HepG2 (cell line): ENCODE measurements at regions not wholly inside any gene's neighbourhood (a gene's known extent, or its start where the extent isn't known, plus 50 kb on each side); places are given as distances from the start of the nearest gene placed in this dataset.
A peak's percentile ranks its signal among the peaks of the same experiment; 100 is the strongest.
"Not testable (repeated sequence)": the region's sequence is repeated elsewhere in the genome, so short reads cannot be mapped to it uniquely, and the experiment has no call there.

Experiments used
- ATAC-seq: fragments of 200-7000 bp; cut with Tn5 transposase; 3 replicates; pipeline ENCODE4 v1.9.1; 2020; ENCODE audit warnings: mild to moderate bottlenecking, moderate library complexity
- BruUV-seq: library from RNA; stranded (reverse); fragments of 400-500 nt; replicated peaks from 2 replicates; lab custom pipeline; 2021; lab: Mats Ljungman, UMichigan
- CTCF ChIA-PET: fragments of 300-600 bp; formaldehyde crosslinking; extraction: SDS; loops from one replicate; lab custom pipeline; 2021; ENCODE audit warnings: low total read pairs, inconsistent platforms, low intra/inter-chr PET ratio; lab: Yijun Ruan, JAX
- POLR2A ChIA-PET: fragments of 350-600 bp; sonication (Branson Sonifier 250); formaldehyde crosslinking; loops from one replicate; lab custom pipeline; 2020; ENCODE audit warnings: antibody characterized with exemption, inconsistent platforms; lab: Yijun Ruan, JAX
- DNase-seq: peaks from one replicate; pipeline ENCODE4 v3.0.0-alpha.2; 2015; ENCODE audit warnings: low spot score
- FAIRE-seq: peaks from 3 replicates; lab custom pipeline; 2011; peaks lifted over from hg19 to GRCh38; lab: Jason Lieb, UNC
- H2AFZ ChIP-seq: one replicate; pipeline ENCODE4 v1.6.1; 2011; ENCODE audit warnings: low read length, inconsistent platforms
- H3K27ac ChIP-seq: fragments of 300-600 bp; 3 replicates; pipeline ENCODE4 v1.8.0; 2011; ENCODE audit warnings: mixed run types, mild to moderate bottlenecking, mixed read lengths, low read length, inconsistent platforms; ENCODE audit not compliant: insufficient read depth; ENCODE audit errors: extremely low read length
- H3K27me3 ChIP-seq, 2 experiments: fragments of 200-600 bp in 1 of 2; 2 replicates in 1 of 2; 3 replicates in 1 of 2; pipeline versions ENCODE4 v1.6.0 to v1.8.0; 2011; ENCODE audit warnings: low read length in 2 of 2, mild to moderate bottlenecking in 2 of 2, moderate library complexity in 2 of 2, inconsistent platforms in 1 of 2; ENCODE audit not compliant: insufficient read depth in 2 of 2, control insufficient read depth in 1 of 2
- H3K36me3 ChIP-seq, 2 experiments: fragments of 200-600 bp in 1 of 2; replicated peaks in 1 of 2; 2 replicates in 1 of 2; 3 replicates in 1 of 2; pipeline versions ENCODE4 v1.5.1 to v1.8.0; 2011; ENCODE audit warnings: low read length in 2 of 2, inconsistent platforms in 1 of 2; ENCODE audit not compliant: insufficient read depth in 2 of 2, control insufficient read depth in 1 of 2
- H3K4me1 ChIP-seq: 2 replicates; pipeline ENCODE4 v1.5.1; 2012; ENCODE audit warnings: low read length, inconsistent platforms; ENCODE audit not compliant: insufficient read depth
- H3K4me2 ChIP-seq: 2 replicates; pipeline ENCODE4 v1.6.0; 2011; ENCODE audit warnings: low read depth, low read length, inconsistent platforms
- H3K4me3 ChIP-seq, 3 experiments: fragments of 200-600 bp in 1 of 3; sonication (generic), shearing (Covaris generic) in 1 of 3; replicated peaks in 1 of 3; 2 replicates each; pipeline ENCODE4 v1.5.1; 2011 to 2016; ENCODE audit warnings: low read length in 3 of 3, inconsistent platforms in 2 of 3, low read depth in 2 of 3, mild to moderate bottlenecking in 2 of 3, control low read depth in 1 of 3, mixed read lengths in 1 of 3; ENCODE audit not compliant: insufficient read depth in 1 of 3
- H3K79me2 ChIP-seq: one replicate; pipeline ENCODE4 v1.6.1; 2011; ENCODE audit warnings: low read length, inconsistent platforms; ENCODE audit not compliant: insufficient read depth
- H3K9ac ChIP-seq: 2 replicates; pipeline ENCODE4 v1.6.0; 2011; ENCODE audit warnings: mild to moderate bottlenecking, low read depth, low read length, inconsistent platforms; ENCODE audit not compliant: insufficient read depth
- H3K9me3 ChIP-seq: 2 replicates; pipeline ENCODE4 v1.5.1; 2012; ENCODE audit warnings: mild to moderate bottlenecking, low read length
- H4K20me1 ChIP-seq: 2 replicates; pipeline ENCODE4 v1.6.0; 2011; ENCODE audit warnings: inconsistent platforms, mild to moderate bottlenecking, low read length, moderate library complexity; ENCODE audit not compliant: insufficient read depth
- HNRNPLL ChIP-seq: fragments of 200-400 bp; formaldehyde crosslinking; IDR thresholded peaks from 2 replicates; pipeline ENCODE4 v1.6.1; 2017; ENCODE audit warnings: mild to moderate bottlenecking, low read depth, low read length; ENCODE audit not compliant: poor library complexity, severe bottlenecking
- NR2F6 ChIP-seq, 2 experiments: IDR thresholded peaks; 2 replicates each; pipeline ENCODE4 v1.6.1; 2016; ENCODE audit warnings: antibody characterized with exemption in 1 of 2, mild to moderate bottlenecking in 1 of 2
- ZC3H4 ChIP-seq: sonication (generic); formaldehyde crosslinking; IDR thresholded peaks from 2 replicates; pipeline ENCODE4 v1.4.0; 2020; ENCODE audit warnings: missing genetic modification reagents, borderline replicate concordance
- ZNF205 ChIP-seq: IDR thresholded peaks from 2 replicates; pipeline ENCODE4 v1.6.1; 2018; ENCODE audit warnings: missing biosample characterization, missing genetic modification reagents
- ZNF224 ChIP-seq: sonication (generic); formaldehyde crosslinking; IDR thresholded peaks from 2 replicates; pipeline ENCODE4 v1.5.0; 2020; ENCODE audit warnings: mild to moderate bottlenecking, missing genetic modification reagents
- ZNF24 ChIP-seq: fragments of 450-650 bp; IDR thresholded peaks from 2 replicates; pipeline ENCODE4 v1.6.1; 2017; ENCODE audit warnings: antibody characterized with exemption, mild to moderate bottlenecking
- ZNF383 ChIP-seq: sonication (generic); formaldehyde crosslinking; IDR thresholded peaks from 2 replicates; pipeline ENCODE4 v1.4.0; 2020; ENCODE audit warnings: missing genetic modification reagents, mild to moderate bottlenecking, borderline replicate concordance
- ZNF546 ChIP-seq: sonication (generic); formaldehyde crosslinking; conservative IDR thresholded peaks from 2 replicates; pipeline ENCODE4 v1.8.1; 2023; ENCODE audit warnings: mild to moderate bottlenecking, missing genetic modification reagents
- ZNF674 ChIP-seq: sonication (generic); formaldehyde crosslinking; IDR thresholded peaks from 2 replicates; pipeline ENCODE4 v1.5.0; 2020; ENCODE audit warnings: low read depth, mild to moderate bottlenecking, missing genetic modification reagents
- ZNF891 ChIP-seq: sonication (generic); formaldehyde crosslinking; IDR thresholded peaks from 2 replicates; pipeline ENCODE4 v1.5.0; 2020; ENCODE audit warnings: mild to moderate bottlenecking, missing genetic modification reagents
- WGBS: methylation state at CpG from one replicate; pipeline ENCODE4 v1.1.6; 2017; ENCODE audit warnings: low lambda C conversion rate; 5-methylcytosine and 5-hydroxymethylcytosine counted together
- in situ Hi-C: cut with HindIII; loops from 2 replicates; pipeline ENCODE4 v1.10.0; 2017; ENCODE audit warnings: low pct_unique_long_range_greater_than_20kb; ENCODE audit not compliant: extremely low pct_ligation_motif_present
- intact Hi-C: fragments of 100-400 bp; cut with micrococcal nuclease; formaldehyde crosslinking; loops from one replicate; pipeline ENCODE4 v1.10.0; 2022; ENCODE audit not compliant: unreplicated experiment
- TF ChIP-seq, protein P1 (sequence below): sonication (generic); formaldehyde crosslinking; IDR thresholded peaks from 2 replicates; pipeline ENCODE4 v1.4.0; 2020; ENCODE audit warnings: missing genetic modification reagents, borderline replicate concordance
- TF ChIP-seq, protein P2 (sequence below): fragments of 450-650 bp; IDR thresholded peaks from 2 replicates; pipeline ENCODE4 v1.6.1; 2017; ENCODE audit warnings: mild to moderate bottlenecking

DNA sequence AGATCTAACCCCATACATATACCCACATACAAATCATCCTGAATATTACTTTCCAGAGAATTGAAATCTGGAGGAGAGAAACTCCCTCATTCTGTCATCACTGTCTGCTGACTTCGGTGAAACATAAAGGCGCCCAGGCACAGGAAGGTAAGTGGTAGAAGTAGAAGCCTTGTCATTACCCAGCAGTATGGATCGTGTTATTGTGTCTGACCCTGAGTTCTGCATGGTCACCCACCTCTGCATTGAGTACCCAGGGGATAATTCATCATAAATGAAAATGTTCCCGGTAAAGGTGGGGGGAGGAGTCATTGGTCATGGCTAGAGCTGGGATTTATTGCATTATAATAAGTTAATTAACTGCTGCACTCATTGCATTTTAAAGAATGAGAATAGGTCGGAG lies 342.6 kb upstream of the PKN2 start (continued):
- TF ChIP-seq HNRNPLL: no peak
- no peak for TF ChIP-seq ZNF224 (CRISPR knock-in tag)
- TF ChIP-seq ZNF891 (CRISPR knock-in tag): no peak

DNA sequence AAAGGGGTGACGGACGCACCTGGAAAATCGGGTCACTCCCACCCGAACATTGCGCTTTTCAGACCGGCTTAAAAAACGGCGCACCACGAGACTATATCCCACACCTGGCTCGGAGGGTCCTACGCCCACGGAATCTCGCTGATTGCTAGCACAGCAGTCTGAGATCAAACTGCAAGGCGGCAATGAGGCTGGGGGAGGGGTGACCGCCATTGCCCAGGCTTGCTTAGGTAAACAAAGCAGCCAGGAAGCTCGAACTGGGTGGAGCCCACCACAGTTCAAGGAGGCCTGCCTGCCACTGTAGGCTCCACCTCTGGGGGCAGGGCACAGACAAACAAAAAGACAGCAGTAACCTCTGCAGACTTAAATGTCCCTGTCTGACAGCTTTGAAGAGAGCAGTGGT lies 342.0 kb upstream of the PKN2 start:
- TF ChIP-seq, protein P1, sequence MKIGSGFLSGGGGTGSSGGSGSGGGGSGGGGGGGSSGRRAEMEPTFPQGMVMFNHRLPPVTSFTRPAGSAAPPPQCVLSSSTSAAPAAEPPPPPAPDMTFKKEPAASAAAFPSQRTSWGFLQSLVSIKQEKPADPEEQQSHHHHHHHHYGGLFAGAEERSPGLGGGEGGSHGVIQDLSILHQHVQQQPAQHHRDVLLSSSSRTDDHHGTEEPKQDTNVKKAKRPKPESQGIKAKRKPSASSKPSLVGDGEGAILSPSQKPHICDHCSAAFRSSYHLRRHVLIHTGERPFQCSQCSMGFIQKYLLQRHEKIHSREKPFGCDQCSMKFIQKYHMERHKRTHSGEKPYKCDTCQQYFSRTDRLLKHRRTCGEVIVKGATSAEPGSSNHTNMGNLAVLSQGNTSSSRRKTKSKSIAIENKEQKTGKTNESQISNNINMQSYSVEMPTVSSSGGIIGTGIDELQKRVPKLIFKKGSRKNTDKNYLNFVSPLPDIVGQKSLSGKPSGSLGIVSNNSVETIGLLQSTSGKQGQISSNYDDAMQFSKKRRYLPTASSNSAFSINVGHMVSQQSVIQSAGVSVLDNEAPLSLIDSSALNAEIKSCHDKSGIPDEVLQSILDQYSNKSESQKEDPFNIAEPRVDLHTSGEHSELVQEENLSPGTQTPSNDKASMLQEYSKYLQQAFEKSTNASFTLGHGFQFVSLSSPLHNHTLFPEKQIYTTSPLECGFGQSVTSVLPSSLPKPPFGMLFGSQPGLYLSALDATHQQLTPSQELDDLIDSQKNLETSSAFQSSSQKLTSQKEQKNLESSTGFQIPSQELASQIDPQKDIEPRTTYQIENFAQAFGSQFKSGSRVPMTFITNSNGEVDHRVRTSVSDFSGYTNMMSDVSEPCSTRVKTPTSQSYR: peak; percentile 58; the same call in 1 of the 2 replicates
- TF ChIP-seq, all 625 proteins: peak for 1; not testable (repeated sequence) for 624
- H3K27ac ChIP-seq, H3K27me3 ChIP-seq, POLR2A ChIA-PET, H3K4me1 ChIP-seq, H3K9me3 ChIP-seq, H2AFZ ChIP-seq, H3K9ac ChIP-seq, intact Hi-C loops, ATAC-seq, H3K36me3 ChIP-seq, CTCF ChIA-PET, DNase-seq, in situ Hi-C loops, H3K4me3 ChIP-seq, H3K79me2 ChIP-seq, FAIRE-seq, H4K20me1 ChIP-seq, BruUV-seq, H3K4me2 ChIP-seq: not testable (repeated sequence)
- 79% methylated on average over 6 of the region's 16 CpGs for WGBS

DNA sequence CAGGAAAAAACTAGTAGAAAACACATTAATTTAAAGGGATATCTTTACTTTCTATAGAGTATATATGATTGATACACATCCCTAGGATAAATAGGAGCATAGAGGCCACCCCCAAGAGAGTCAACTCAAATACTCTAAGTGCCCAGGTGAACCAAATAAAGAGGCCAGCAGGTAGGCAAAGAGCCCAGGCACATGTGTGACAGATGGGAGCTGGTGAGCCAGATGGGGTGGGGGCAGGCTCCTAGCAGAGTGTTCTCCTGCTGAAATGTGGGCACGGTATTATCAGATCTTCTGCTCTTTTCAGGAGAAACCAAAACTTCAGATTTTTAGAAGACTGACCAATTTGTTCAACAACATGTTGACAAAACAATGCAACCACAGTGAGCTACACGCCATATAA lies 333.4 kb upstream of the PKN2 start:
- CTCF ChIA-PET: no interaction called here
- no peak overlapping the region for H3K9ac ChIP-seq
- H3K9me3 ChIP-seq: no peaks in the 10 kb centered on the region
- ATAC-seq (no peak), DNase-seq (no peak), FAIRE-seq (no peak)
- no peak overlapping the region for H3K4me3 ChIP-seq
- WGBS: 14% methylated on average over 2 of the region's 2 CpGs
- H3K4me1 ChIP-seq: no peaks in the 10 kb centered on the region
- no peaks in the 10 kb centered on the region for H3K36me3 ChIP-seq
- H2AFZ ChIP-seq: no peak overlapping the region
- no peak overlapping the region for H3K27ac ChIP-seq
- intact Hi-C loops: no loop called here
- no peaks in the 10 kb centered on the region for H3K27me3 ChIP-seq
- in situ Hi-C loops: no loop called here
- POLR2A ChIA-PET: no interaction called here
- H3K79me2 ChIP-seq: no peaks in the 10 kb centered on the region
- no TSS peak for BruUV-seq
- no peaks in the 10 kb centered on the region for H4K20me1 ChIP-seq
- H3K4me2 ChIP-seq: no peak overlapping the region
- TF ChIP-seq, protein P2, sequence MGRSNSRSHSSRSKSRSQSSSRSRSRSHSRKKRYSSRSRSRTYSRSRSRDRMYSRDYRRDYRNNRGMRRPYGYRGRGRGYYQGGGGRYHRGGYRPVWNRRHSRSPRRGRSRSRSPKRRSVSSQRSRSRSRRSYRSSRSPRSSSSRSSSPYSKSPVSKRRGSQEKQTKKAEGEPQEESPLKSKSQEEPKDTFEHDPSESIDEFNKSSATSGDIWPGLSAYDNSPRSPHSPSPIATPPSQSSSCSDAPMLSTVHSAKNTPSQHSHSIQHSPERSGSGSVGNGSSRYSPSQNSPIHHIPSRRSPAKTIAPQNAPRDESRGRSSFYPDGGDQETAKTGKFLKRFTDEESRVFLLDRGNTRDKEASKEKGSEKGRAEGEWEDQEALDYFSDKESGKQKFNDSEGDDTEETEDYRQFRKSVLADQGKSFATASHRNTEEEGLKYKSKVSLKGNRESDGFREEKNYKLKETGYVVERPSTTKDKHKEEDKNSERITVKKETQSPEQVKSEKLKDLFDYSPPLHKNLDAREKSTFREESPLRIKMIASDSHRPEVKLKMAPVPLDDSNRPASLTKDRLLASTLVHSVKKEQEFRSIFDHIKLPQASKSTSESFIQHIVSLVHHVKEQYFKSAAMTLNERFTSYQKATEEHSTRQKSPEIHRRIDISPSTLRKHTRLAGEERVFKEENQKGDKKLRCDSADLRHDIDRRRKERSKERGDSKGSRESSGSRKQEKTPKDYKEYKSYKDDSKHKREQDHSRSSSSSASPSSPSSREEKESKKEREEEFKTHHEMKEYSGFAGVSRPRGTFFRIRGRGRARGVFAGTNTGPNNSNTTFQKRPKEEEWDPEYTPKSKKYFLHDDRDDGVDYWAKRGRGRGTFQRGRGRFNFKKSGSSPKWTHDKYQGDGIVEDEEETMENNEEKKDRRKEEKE: no peak
- TF ChIP-seq ZNF24: no peak
- no peak for TF ChIP-seq ZC3H4 (CRISPR knock-in tag)
- no peak for TF ChIP-seq ZNF546
- TF ChIP-seq ZNF205 (CRISPR knock-in tag): no peak
- no peak for TF ChIP-seq NR2F6 (IDR thresholded peaks at IDR 0.05)
- no peak for TF ChIP-seq NR2F6 (CRISPR knock-in tag; IDR thresholded peaks at IDR 0.05)
- TF ChIP-seq ZNF383: no peak
- no peak for TF ChIP-seq ZNF674 (CRISPR knock-in tag)
